AG04449 (cell line): ENCODE measurements at regions not wholly inside any gene's neighbourhood (a gene's known extent, or its start where the extent isn't known, plus 50 kb on each side); places are given as distances from the start of the nearest gene placed in this dataset.

Source experiments
- CTCF ChIA-PET: fragments of 350-600 bp; formaldehyde crosslinking; extraction: SDS; loops from one replicate; lab custom pipeline; 2021; ENCODE audit warnings: antibody characterized with exemption; lab: Yijun Ruan, JAX
- POLR2A ChIA-PET: fragments of 400-600, 350-600 bp; formaldehyde crosslinking; extraction: SDS; loops from one replicate; lab custom pipeline; 2020; ENCODE audit warnings: antibody characterized with exemption, inconsistent platforms; lab: Yijun Ruan, JAX
- DNase-seq: peaks from one replicate; pipeline ENCODE4 v3.0.0-alpha.2; 2010; ENCODE audit warnings: low read depth, low spot score
- H3K4me3 ChIP-seq: 2 replicates; pipeline ENCODE4 v1.5.1; 2011; ENCODE audit warnings: low read depth, mild to moderate bottlenecking, control low read depth, low read length
- CTCF ChIP-seq: IDR thresholded peaks from one replicate; pipeline ENCODE4 v1.5.1; 2011; ENCODE audit warnings: mild to moderate bottlenecking, moderate library complexity, low read length, control low read depth, inconsistent platforms; ENCODE audit not compliant: insufficient read depth; ENCODE audit errors: missing control alignments

DNA sequence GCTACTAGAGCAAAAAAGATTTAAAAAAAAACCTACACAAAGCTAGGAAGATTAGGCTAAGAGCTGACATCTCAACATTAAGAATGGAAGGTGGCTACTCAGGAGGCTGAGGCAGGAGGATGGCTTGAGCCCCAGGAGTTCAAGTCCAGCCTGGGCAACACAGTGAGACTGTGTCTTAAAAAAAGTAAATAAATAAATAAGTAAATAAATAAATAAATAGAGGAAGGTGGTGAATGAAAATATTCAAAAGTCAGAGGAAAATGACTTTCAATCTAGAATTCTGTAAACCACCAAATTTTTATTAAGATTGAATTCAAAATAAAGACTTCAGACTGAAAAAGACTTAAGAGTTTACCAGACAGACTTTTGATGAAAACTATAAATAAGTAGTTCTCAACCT is 50.9 kb upstream of the TMPRSS2 start:
- H3K4me3 ChIP-seq, result no peak overlapping the region
- TF ChIP-seq CTCF, result no peak
- DNase-seq, result no peak
- CTCF ChIA-PET, result interaction anchor here (1.4 kb wide), 1 partner anchor 54 kb away, joined by 3 read pairs; no protein-coding TSS in a partner anchor
- POLR2A ChIA-PET, result no interaction called here

- no peak for DNase-seq
- ChIA-PET POLR2A (no interaction called here), CTCF (interaction anchor here (1.3 to 1.4 kb wide), 2 partner anchors 17 to 55 kb away, joined by 3 read pairs; no protein-coding TSS in a partner anchor)
- no peak overlapping the region for H3K4me3 ChIP-seq
- TF ChIP-seq CTCF, result no peak
Observed at GRCh38 chr21:41557884-41558283, 49.9 kb upstream of the TMPRSS2 start.
